MM.1S (cell line): ENCODE measurements at regions not wholly inside any gene's neighbourhood (a gene's known extent, or its start where the extent isn't known, plus 50 kb on each side); places are given as distances from the start of the nearest gene placed in this dataset.

Experiments used
- DNase-seq: peaks from one replicate; pipeline ENCODE4 v3.0.0-alpha.2; 2015
- H2AFZ ChIP-seq: fragments of 300-600 bp; sonication (generic); 2 replicates; pipeline ENCODE4 v1.6.0; 2016; ENCODE audit warnings: antibody characterized with exemption, low read length
- H3F3A ChIP-seq: fragments of 300-600 bp; sonication (generic); 2 replicates; pipeline ENCODE4 v1.6.1; 2016; ENCODE audit warnings: mild to moderate bottlenecking, antibody characterized with exemption, low read length, moderate library complexity, mixed read lengths; ENCODE audit not compliant: insufficient read depth
- H3K27ac ChIP-seq: fragments of 300-600 bp; sonication (generic); 2 replicates; pipeline ENCODE4 v1.5.1; 2016; ENCODE audit warnings: mild to moderate bottlenecking, low read length
- H3K27me3 ChIP-seq: fragments of 300-600 bp; sonication (generic); replicated peaks from 2 replicates; pipeline ENCODE4 v1.6.0; 2016; ENCODE audit warnings: low read length; ENCODE audit not compliant: insufficient read depth
- H3K36me3 ChIP-seq: fragments of 300-600 bp; sonication (generic); replicated peaks from 2 replicates; pipeline ENCODE4 v1.6.1; 2016; ENCODE audit warnings: mild to moderate bottlenecking, low read length, mixed read lengths; ENCODE audit not compliant: insufficient read depth
- H3K4me1 ChIP-seq: fragments of 300-600 bp; sonication (generic); 2 replicates; pipeline ENCODE4 v1.6.1; 2016; ENCODE audit warnings: low read length, mixed read lengths
- H3K4me2 ChIP-seq: fragments of 300-600 bp; sonication (generic); 2 replicates; pipeline ENCODE4 v1.6.0; 2016; ENCODE audit warnings: low read depth, low read length
- H3K4me3 ChIP-seq: fragments of 300-600 bp; sonication (generic); 2 replicates; pipeline ENCODE4 v1.5.1; 2016; ENCODE audit warnings: low read length, mixed read lengths
- H3K79me2 ChIP-seq: fragments of 300-600 bp; sonication (generic); 2 replicates; pipeline ENCODE4 v1.6.1; 2016; ENCODE audit warnings: mixed run types, low read length, mixed read lengths
- H3K9ac ChIP-seq: fragments of 300-600 bp; sonication (generic); 2 replicates; pipeline ENCODE4 v1.6.1; 2016; ENCODE audit warnings: low read length, mixed read lengths
- H3K9me2 ChIP-seq: fragments of 300-600 bp; sonication (generic); replicated peaks from 2 replicates; pipeline ENCODE4 v1.6.1; 2016; ENCODE audit warnings: mild to moderate bottlenecking, low read length, mixed read lengths; ENCODE audit not compliant: insufficient read depth
- H3K9me3 ChIP-seq: fragments of 300-600 bp; sonication (generic); replicated peaks from 2 replicates; pipeline ENCODE4 v1.6.1; 2016; ENCODE audit warnings: mild to moderate bottlenecking, low read length, mixed read lengths; ENCODE audit not compliant: insufficient read depth
- H4K20me1 ChIP-seq: fragments of 300-600 bp; sonication (generic); 2 replicates; pipeline ENCODE4 v1.6.1; 2016; ENCODE audit warnings: mild to moderate bottlenecking, low read length, moderate library complexity, mixed read lengths; ENCODE audit not compliant: insufficient read depth
- EZH2 ChIP-seq: fragments of 300-600 bp; sonication (generic); optimal IDR thresholded peaks from 2 replicates; pipeline ENCODE3; 2017; ENCODE audit warnings: low read depth, mild to moderate bottlenecking, antibody characterized with exemption, low read length, mixed read lengths
- EZH2phosphoT487 ChIP-seq: fragments of 300-600 bp; sonication (generic); IDR thresholded peaks from 2 replicates; pipeline ENCODE4 v1.6.1; 2018; ENCODE audit warnings: antibody characterized with exemption, low read length
- TF ChIP-seq, protein P1 (sequence below): fragments of 300-600 bp; sonication (generic); IDR thresholded peaks from 2 replicates; pipeline ENCODE4 v1.5.1; 2016; ENCODE audit warnings: antibody characterized with exemption, low read length, mixed read lengths

DNA sequence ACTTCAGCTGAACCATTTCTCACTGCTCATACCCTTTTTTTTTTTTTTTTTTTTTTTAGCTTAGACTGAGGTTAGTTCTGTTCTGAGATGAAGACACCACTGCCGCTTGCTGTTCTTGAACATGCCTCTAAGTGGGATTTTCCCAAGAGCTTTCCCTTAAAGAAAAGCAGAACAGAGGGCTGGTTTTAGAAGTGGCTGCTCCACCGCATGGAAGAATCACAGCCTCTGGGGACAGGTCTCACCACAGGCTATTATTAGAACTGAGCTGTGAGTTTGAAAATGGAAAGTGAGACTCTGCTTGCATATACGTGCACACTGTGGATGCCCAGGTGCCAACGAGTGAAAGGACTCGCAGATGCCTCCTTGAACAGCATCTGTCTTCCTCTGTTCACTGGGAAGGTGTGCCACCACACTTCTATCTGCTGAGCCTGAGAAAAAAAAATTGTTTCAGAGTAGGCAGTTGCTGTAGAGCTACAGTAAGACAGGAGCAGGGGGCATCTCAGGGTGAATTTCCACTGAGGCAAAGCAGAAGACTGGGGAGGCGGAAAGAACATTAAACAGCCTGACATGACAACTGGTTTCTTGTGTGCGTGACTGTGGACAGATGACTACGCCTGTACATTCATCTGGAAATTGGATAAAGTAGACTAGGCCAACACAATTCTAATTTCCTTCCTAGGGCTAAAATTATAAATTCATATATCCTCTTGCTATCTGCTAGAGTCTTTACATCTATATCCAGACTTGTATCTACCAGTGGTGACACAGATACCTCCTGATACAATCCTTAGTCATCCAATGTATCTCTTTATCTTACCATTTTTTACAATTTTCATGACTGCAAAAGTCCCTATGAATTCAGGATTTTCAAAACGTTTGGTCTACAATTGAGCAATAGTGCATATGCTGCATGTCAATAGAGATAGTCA lies 1045.7 kb upstream of the CELF4 start:
- no peaks in the 10 kb centered on the region for H4K20me1 ChIP-seq
- H3K36me3 ChIP-seq: no peaks in the 10 kb centered on the region
- TF ChIP-seq EZH2 (no peak), EZH2phosphoT487 (no peak)
- no peaks in the 10 kb centered on the region for H3K9me2 ChIP-seq
- H2AFZ ChIP-seq: no peak overlapping the region
- peak; percentile 93 for DNase-seq
- H3K9ac ChIP-seq: no peak overlapping the region
- H3K9me3 ChIP-seq: no peaks in the 10 kb centered on the region
- H3K79me2 ChIP-seq: no peaks in the 10 kb centered on the region
- H3K4me2 ChIP-seq: peak overlapping the region; percentile 7; the same call in 1 of the 2 replicates
- H3K27me3 ChIP-seq: peaks cover 41% of the 10 kb centered on the region
- H3K27ac ChIP-seq: no peak overlapping the region
- no peak overlapping the region for H3K4me3 ChIP-seq
- peaks cover 7% of the 10 kb centered on the region for H3K4me1 ChIP-seq
- H3F3A ChIP-seq: peaks cover 11% of the 10 kb centered on the region; the same call in 1 of the 2 replicates

DNA sequence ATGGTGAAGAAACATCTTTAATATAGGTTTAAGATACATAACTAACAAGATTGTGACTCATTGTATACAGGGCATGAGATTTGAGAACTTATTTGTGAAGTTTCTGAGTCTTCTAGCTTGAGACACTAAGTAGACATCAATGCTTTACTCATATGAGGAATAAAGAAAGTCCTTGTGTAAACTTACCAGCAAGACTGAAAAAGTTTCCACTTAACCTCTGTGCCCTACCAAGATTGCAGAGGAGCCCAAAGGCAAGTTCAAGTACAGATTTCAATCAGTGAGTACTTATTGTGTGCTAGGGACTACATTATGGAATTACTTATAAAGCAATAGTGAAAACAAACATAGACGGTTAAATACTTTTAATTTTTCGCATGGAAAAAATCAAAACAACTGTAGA lies 1041.2 kb upstream of the CELF4 start:
- no peak overlapping the region for H3K4me2 ChIP-seq

GRCh38 chr18:38602341-38602740 lies 1036.7 kb upstream of the CELF4 start:
- no peaks in the 10 kb centered on the region for H3K9me3 ChIP-seq
- no peaks in the 10 kb centered on the region for H3F3A ChIP-seq
- no peaks in the 10 kb centered on the region for H3K36me3 ChIP-seq
- no peaks in the 10 kb centered on the region for H3K9me2 ChIP-seq
- H3K4me2 ChIP-seq: no peak overlapping the region
- peaks cover 5% of the 10 kb centered on the region; the same call in 1 of the 2 replicates for H3K27me3 ChIP-seq
- DNase-seq: no peak
- no peaks in the 10 kb centered on the region for H3K4me1 ChIP-seq
- H4K20me1 ChIP-seq: no peaks in the 10 kb centered on the region
- no peak overlapping the region for H3K9ac ChIP-seq
- no peak overlapping the region for H2AFZ ChIP-seq
- H3K79me2 ChIP-seq: no peaks in the 10 kb centered on the region
- H3K4me3 ChIP-seq: no peak overlapping the region
- TF ChIP-seq EZH2phosphoT487 (no peak), EZH2 (no peak)
- TF ChIP-seq, protein P1, sequence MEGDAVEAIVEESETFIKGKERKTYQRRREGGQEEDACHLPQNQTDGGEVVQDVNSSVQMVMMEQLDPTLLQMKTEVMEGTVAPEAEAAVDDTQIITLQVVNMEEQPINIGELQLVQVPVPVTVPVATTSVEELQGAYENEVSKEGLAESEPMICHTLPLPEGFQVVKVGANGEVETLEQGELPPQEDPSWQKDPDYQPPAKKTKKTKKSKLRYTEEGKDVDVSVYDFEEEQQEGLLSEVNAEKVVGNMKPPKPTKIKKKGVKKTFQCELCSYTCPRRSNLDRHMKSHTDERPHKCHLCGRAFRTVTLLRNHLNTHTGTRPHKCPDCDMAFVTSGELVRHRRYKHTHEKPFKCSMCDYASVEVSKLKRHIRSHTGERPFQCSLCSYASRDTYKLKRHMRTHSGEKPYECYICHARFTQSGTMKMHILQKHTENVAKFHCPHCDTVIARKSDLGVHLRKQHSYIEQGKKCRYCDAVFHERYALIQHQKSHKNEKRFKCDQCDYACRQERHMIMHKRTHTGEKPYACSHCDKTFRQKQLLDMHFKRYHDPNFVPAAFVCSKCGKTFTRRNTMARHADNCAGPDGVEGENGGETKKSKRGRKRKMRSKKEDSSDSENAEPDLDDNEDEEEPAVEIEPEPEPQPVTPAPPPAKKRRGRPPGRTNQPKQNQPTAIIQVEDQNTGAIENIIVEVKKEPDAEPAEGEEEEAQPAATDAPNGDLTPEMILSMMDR: no peak
- no peak overlapping the region for H3K27ac ChIP-seq

More for the DNA sequence above, 1041.2 kb upstream of the CELF4 start:
- DNase-seq: no peak
- no peak overlapping the region for H3K27ac ChIP-seq
- no peak overlapping the region for H2AFZ ChIP-seq
- H3K79me2 ChIP-seq: no peaks in the 10 kb centered on the region
- H3K27me3 ChIP-seq: peaks cover 20% of the 10 kb centered on the region
- no peak overlapping the region for H3K4me3 ChIP-seq
- H3K9me2 ChIP-seq: no peaks in the 10 kb centered on the region
- no peaks in the 10 kb centered on the region for H3K9me3 ChIP-seq
- no peak overlapping the region for H3K9ac ChIP-seq
- H3F3A ChIP-seq: peaks cover 11% of the 10 kb centered on the region; the same call in 1 of the 2 replicates
- H3K36me3 ChIP-seq: no peaks in the 10 kb centered on the region
- no peaks in the 10 kb centered on the region for H4K20me1 ChIP-seq
- peaks cover 6% of the 10 kb centered on the region for H3K4me1 ChIP-seq
- no peak for TF ChIP-seq EZH2phosphoT487
- TF ChIP-seq, protein P1: no peak

- no peaks in the 10 kb centered on the region for H3K9me3 ChIP-seq
- H3K4me3 ChIP-seq: no peak overlapping the region
- no peaks in the 10 kb centered on the region for H3K4me1 ChIP-seq
- no peak for DNase-seq
- no peaks in the 10 kb centered on the region for H3F3A ChIP-seq
- H3K9ac ChIP-seq: no peak overlapping the region
- H4K20me1 ChIP-seq: no peaks in the 10 kb centered on the region
- no peak overlapping the region for H3K4me2 ChIP-seq
- H3K27me3 ChIP-seq: no peaks in the 10 kb centered on the region
- TF ChIP-seq, protein P1: no peak
- TF ChIP-seq EZH2phosphoT487: no peak
- no peak for TF ChIP-seq EZH2
- H3K27ac ChIP-seq: no peak overlapping the region
- H3K79me2 ChIP-seq: no peaks in the 10 kb centered on the region
- H3K9me2 ChIP-seq: no peaks in the 10 kb centered on the region
- no peaks in the 10 kb centered on the region for H3K36me3 ChIP-seq
- H2AFZ ChIP-seq: no peak overlapping the region
Measured at GRCh38 chr18:38587571-38587970, 1022.0 kb upstream of the CELF4 start.
